ENCODE measurements at regions not wholly inside any gene's neighbourhood (a gene's known extent, or its start where the extent isn't known, plus 50 kb on each side); places are given as distances from the start of the nearest gene placed in this dataset.

DNA sequence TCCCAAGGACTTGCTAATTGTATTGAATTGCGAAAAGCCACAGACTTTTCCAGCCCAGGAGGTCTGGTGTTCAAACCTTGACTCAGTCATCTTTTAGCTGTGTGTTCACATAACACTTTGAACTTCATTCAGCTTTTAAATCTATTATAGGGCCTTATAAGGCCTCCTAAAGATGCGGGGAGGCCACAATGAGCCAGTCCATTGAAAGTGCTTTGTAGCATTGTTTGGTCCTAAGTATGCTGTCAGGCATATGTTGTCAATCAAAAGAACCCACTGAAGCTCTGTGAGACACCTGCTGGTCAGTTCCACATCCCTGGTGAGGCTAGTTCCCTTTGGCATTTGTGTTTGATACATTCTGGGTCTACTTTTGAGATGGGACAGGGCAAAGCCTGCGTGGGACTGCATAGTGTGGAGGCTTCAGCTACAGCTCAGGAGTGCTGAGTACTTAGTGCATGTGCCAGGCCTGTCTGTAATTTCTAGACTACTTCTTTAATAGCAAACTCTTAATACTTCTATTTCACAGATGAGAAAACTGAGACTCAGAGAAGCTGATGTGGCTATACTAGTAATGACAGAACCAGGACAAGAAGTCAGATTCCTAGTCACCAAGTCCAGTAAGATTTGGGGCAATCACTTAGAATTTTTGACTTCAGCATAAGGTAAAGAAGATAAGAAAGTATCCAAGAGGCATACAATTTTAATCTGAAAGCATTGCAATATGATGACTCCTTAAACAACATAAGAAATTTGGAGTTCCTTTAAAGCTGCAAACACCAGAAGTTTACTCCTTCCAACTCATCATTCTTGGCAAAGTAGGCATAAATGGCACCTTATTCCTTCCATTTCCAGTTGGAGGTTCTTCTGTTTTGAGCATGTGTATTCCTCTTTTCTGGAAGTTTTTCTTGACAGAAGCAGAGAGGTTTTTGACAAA is 213.0 kb downstream of the PDCD6IP start:
- DNase-seq (ENCODE audit: low read depth, low spot score), result no peak

DNA sequence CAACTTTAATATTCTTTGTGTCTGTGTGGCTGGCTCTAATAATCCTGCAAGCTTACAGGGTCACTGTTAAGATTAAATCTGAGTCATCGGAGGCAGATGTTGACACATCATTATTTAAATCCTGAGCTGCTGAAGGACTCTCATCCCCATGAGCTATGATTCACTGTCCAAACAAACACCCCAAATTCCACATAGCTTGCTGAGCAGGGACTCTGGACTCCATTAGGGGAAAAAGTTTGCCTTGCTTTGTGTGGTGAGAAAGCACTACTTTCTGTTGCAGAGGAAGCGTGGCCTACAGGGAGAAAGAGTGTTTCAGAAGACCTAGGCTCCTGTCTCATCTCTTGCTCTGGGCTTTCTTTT is 213.7 kb downstream of the PDCD6IP start:
- no peak for DNase-seq (ENCODE audit: low read depth, low spot score)

DNA sequence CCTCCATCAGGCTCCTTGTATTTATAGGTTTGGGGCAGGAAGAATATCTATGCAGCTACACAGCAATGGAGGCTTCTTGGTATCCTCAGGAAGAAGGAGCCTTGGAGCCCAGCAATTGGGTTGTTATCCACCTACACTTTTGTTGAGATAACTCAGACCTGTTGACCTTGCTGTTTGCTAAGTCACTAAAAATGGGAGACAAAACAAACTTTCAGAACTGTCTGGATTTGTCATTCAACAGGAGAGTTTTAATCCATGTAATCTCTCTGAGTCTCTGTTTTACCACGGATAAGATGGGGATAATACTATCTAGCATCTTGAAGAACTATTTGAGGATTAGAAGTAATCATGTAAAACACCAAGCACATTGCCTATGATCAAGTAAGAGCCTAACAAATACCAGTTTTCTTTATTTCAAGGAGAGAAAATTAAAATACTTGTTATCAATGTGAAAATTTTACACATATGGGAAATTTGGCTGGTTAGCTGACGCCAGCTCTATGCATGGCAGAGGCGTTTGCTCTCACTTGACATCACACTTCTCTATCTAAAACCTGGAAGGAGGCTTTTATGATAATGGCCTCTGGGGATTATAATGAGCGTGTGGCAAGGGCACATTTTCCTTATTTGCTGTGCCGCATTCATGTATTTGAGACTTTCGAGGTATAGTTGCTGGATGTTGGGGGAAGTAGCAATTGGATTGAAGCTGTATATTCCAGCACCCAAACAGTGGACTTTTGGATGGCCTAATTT is 215.6 kb downstream of the PDCD6IP start:
- DNase-seq (ENCODE audit: low read depth, low spot score), result no peak

DNA sequence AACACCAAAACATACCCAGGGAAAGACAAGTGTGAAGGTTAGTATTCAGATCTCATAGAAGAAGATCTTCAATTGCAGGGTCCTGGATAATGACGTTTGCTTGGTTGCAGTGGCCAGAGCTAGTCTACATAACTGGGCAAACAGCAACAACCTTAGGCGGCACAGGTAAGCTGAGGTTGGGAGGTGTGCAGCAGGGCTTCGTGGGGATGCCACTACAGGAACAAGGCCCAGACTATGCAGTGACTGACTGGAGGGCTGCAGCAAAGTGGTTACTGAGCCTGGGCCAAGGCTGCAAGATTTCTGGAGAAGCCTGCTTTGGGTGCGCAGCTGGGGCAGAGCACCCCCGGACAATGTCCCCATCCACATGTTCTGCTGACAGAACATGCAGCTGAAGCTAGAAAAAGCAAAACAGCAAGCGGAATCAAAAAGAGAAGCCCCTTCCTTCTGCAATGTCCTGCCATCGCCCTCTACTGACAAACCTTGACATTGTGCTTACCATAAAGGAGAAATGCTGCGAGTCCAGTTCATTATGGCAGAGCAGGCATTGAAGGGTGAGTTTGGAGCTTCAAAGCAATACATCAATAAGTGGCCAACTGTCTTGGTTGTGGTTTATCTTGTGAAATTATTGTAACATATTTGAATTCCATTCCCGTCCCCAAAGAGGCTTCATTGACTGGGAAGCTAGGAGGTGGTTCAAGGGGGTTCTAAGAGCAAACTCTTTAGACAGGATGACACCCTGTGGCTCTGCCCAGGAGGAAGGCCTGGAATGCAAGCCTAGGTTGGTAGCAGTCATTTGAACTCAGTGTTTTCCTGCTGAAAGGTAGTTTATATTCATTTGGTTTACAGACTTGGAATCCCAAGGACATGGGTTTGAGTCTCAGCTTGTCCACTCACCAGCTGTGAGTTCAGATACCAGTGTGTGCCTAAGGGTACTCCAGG is 217.0 kb downstream of the PDCD6IP start:
- no peak for DNase-seq (ENCODE audit: low read depth, low spot score)

DNA sequence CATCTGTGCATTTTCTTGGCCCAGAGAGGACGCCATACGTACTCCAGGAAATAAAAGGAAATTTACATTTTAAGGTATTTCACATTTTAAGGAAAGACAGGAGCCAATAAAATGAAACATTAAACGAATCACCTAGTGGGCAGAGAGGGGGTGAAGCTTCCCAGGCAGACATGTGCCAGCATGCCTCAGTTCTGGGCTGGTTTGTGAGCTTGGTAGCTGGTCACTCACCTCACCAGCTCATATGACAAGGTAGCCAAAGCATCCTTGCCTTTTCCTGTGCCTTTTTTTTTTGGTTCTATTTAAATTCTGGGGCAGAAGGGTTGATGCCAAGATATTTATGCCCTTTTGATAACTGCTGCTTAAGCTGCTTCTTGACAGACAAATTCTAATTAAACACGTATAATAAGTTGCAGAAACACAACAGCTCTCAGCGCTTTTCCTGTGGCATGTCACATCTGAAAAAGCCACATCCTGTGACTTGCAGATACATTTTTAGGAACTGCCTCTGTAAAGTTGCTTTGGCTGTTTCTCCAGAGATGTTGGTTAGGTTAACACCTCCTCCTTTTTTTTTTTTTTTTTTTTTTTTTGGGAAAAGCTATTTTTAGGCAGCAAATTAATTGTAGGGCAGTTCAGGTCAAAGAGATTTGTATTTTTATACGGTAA is 218.6 kb downstream of the PDCD6IP start:
- DNase-seq (ENCODE audit: low read depth, low spot score), result no peak

DNA sequence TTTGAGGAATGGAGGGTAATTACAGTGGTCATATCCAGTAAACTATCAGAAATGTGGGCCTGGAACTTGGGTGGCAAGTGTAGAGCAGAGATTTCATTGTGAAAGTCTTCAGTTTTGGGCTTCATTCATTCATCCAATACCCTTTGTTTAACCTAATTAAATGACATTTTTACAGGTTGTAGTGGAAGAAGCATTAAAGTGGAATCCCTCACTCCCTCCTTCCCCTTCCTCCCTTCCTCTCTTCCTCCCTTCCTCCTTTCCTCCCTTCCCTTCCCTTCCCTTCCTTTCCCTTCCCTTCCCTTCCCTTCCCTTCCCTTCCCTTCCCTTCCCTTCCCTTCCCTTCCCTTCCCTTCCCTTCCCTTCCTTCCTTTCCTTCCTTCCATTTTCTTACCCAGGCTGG is 219.3 kb downstream of the PDCD6IP start:
- DNase-seq (ENCODE audit: low read depth, low spot score), result no peak

DNA sequence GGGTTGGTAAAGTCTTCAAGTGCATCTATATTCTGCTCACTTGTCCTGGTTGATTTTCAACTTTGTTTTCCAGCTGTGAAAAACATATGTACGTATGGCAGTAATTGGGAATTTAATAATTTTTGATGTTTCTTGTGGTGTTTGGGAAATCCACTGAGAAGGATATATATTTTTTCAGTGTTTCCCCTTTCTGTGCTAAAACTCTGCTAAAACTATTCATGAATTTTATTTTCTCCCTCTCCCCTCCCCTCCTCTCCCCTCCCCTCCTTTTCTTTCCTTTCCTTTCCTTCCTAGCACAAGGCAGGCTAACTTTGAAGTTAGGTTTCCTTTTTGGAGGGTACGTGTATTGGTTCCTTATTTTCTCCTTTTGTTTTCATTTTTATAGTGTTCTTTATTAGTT is 220.7 kb downstream of the PDCD6IP start:
- DNase-seq (ENCODE audit: low read depth, low spot score), result no peak

DNA sequence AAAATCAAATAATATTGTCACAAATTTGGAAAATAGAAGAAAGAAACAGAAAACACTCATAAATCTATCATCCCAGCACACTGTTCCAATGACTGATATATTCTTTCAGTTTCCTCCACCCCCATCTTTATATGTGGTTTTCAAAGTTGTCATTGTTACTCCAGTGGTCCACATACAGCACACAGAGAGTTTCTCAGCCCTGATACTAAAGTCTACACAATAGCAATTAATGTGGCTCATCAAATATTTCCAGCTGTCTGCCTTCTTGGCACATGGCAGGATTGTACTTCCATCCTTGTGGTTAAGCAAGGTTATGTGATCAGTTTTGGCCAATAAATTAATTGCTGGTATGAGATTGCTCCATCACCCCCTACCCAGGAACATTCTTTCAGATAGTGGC is 221.7 kb downstream of the PDCD6IP start:
- no peak for DNase-seq (ENCODE audit: low read depth, low spot score)

DNA sequence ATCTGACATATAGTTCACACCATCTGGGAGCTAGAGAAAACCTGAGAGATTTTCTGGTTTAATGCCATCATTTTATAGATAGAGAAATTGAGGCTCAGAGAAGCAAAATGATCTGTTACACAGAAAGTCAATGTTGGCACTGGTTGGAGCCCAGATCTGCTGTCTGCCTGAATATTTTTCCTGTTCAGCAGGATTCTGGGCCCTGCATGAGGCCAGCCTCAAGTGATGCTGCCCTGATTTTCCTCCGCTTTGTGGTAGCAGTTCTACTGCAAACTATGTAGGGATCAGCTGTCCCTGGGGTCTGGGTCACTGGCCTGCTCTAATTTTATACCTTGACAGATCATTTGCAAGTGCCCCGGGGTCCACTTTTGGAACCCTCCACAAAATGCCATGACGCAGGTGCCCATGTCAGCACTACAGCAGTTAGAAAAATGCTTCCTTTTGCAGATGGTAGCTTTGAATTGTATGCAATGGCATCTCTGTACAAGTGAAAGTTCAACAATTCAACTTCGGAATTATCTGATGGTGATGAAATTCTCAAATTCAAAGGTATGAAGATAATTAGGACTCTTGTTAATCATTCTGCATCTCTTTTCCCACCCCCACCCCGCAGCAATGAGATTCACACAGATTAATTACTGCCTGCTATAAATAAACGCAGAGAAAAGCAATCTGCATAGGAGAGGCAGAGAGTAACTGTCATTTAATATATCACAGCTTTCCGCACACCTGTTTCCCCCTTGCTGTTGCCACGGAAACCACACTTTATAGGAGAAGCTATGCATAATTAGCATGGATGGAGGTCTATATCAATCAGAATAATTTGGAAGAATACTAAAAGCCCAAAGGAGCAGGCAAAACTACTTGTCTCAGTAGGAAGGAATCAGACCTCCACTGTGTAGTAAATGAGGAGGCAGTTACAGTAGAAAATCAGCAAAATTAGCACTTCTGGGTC is 222.6 kb downstream of the PDCD6IP start:
- DNase-seq (ENCODE audit: low read depth, low spot score), result no peak

DNA sequence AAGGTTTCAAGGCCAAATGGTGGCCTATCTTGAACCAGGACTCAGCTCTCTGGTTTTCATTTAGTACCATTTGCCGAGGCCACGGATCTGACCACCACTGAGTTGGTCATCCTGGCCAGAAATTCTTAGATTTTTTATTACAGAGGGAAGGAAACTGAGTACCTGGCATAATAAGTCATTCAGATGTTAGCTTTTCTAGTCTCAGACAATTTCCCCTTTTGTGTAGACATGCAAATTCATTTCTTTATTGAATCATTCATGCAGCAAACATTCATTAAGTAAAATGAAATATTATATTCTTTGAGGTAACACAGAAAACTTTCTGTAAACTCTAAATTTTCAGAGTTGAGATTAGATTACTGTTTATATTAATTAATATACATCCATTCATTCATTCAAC is 223.7 kb downstream of the PDCD6IP start:
- no peak for DNase-seq (ENCODE audit: low read depth, low spot score)

DNA sequence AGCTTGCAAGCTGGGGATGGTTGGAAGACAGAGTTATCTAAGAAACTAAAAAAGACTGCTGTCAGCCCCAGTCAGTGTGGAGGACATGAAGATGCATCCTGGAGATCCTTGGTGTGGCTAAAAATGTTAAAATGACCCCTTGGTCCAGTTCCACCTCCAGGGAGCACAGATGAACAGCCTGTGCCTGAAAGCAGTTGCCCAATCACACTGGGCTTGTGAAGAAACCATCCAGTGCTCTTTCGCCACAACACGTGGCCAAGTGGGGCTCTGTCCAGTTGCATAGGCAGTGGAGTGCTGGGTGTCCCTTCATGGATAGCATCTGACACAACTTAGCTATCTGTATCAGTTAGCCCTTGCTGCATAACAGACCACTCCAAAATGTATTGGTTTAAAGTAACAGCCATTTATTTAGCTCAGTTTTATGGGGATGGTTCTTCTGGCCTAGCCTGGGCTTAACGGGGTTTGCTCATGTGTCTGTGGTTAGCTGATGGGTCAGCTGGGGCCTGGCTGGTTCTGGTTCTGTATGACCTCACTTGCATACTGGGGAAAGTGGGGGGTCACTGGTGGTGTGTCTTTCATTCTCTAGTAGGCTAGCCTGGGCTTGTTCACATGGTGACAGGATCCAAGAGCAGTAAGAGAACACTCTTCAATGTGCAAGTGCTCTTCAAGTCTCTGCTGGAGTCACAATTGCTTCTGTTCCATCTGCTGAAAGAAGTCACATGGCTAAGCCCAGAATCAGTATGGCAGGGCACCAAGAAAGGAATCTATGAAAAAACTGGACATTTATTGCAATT is 226.2 kb downstream of the PDCD6IP start:
- DNase-seq (ENCODE audit: low read depth, low spot score), result no peak

DNA sequence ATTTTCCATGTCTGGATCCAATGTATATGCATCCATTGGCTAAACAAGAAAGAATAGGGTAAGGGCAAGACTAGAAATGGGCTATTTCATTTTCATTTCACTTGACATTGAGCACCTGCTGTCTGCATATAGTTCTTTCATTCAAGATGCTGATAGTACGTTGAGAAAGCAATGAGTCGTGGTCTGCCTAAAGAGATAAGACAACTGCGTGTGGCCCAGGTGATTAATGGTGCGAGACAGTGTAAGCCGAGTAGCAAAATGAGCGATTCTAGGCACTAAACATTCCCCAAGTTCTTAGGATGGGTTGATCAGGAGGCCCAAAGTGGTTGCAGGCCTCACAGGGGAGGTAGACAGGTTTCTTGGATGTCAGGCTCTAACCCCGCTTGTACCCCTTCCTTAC is 235.4 kb downstream of the PDCD6IP start:
- no peak for DNase-seq (ENCODE audit: low read depth, low spot score)

DNA sequence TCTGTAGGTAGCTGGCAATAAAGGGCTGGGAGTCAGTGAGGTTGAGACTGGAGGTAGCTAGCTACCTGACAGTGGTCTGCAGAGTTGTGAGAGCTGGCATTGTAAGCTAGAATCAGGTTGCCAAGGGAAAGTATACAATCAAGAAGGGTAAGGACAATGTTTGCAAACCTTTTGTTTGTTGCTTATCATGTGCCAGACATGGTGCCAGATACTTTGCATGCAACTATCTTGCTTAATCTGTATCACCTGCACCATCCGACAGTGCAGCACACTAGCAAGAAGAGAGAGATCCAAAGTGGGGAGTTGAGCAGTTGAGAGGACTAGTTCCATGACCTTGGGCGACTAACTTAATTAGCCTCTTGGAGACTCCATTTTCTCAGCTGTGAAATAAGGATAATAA is 236.4 kb downstream of the PDCD6IP start:
- no peak for DNase-seq (ENCODE audit: low read depth, low spot score)

DNA sequence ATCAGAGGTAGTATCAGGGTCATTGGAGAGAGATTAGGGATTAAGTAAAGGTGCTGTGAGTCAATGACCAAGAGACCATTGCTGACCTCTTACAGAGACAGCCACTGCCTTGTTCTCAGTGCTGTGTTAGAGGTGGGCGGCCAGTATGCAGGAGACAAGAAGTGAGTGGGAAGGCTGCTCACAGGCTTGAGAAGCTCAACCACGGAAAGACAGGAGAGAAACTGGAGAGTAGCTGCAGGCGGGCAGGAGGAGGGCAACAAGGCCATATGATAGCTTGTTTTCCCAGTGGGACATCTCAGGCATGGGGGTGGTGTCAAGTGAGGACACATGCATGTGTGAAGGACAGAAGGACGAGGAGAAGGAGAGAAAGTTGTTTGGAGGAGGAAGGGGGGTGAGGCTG is 237.3 kb downstream of the PDCD6IP start:
- no peak for DNase-seq (ENCODE audit: low read depth, low spot score)

DNA sequence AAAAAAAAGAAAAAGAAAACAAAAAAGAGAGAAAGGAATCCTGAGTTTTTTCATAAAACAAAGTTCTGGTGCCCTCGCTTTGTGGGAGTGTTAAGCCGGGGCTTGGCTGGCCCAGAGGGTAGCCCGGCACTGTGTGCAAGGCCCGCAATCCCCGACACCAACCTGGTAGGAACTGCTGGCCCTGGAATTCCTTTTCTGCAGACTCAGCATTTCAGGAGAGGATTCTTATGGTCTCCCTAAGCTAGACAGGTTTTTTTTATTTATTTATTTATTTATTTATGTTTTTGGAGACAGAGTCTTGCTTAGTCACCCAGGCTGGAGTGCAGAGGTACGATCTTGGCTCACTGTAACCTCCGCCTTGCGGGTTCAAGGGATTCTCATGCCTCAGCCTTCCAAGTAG is 238.8 kb downstream of the PDCD6IP start:
- no peak for DNase-seq (ENCODE audit: low read depth, low spot score)

DNA sequence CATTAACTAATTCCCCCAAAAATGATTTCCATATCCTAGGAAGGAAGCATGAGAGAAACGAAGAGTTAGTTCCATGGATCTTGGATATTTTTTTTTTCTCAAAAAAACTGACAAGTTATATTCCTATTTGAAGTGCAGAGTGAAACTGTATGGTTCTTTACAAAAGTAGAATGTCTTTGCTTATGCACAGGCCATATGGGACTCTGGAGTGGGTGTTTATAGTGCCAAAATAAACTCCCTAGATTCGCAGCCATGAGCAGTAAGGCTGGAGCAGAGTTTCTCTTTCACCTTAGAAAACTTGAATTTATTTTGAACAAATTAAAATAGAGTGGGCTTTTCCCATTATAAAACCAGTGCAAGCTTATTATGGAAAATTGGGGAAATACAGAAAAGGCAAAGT is 239.7 kb downstream of the PDCD6IP start:
- no peak for DNase-seq (ENCODE audit: low read depth, low spot score)

DNA sequence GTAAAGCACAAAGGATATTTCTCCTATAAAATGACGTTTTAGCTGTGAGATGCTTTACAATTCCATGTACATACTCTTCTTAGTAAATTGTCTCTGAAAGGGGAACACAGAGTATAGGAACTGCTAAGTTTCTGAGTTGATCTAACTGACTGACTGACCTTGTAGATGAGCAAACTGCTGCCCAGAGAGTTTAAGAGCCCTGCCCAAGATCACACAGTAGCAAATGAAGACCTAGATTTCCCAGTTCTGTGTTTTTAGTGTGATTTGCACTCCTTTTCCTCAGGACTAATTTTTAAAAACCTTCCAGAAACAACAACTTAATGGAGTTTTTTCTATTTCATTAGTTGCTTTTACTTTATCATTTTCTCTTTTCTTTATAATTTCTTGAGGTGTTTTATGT is 247.7 kb downstream of the PDCD6IP start:
- no peak for DNase-seq (ENCODE audit: low read depth, low spot score)

DNA sequence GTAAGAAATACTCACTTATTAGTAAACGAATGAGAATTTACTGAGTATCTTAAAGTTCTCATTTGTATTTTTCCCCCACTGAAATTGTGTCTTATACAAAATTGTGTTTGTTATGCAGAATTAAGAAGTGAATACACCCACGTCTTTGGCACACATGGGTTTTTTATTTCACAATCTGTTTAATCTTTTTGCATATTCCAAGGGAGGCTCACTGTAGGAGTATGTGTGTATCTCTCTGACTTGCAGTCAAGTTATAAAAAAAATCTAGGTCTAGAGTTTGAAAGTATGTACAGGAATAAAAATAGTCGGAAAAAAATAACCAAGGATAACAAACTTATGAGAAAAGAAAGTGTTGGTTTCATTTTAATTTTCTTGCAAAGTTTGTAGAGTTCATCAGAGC is 255.2 kb downstream of the PDCD6IP start:
- no peak for DNase-seq (ENCODE audit: low read depth, low spot score)

DNA sequence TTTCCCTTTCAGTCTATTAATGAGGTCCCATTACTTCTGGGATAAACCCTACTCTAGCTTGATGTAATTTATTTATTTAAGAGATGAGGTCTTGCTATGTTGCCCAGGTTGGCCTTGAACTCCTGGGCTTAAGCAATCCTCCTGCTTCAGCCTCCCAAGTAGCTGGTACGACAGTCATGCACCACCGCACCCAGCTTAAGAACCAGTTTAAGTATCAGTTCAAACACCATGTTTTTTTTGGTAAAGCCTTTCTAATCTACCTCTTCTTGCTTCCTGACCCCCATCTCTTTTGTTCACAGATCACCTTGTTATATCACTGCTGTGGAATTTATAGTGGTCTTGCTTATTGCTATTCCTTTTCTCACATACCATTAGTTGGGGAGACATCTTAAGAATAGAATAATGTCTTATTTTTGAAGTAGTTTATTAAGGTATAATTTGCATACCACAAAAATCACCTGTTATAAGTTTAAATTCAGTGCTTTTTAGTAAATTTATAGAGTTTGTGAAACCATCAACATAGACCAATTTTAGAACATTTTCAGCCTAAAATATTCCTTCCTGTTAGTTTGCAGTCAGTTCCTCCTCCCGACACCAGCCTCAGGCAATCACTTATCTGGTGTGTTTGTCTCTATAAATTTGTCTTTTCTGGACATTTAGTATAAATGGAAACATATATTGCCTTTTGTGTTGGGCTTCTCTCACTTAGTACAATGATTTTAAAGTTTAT is 257.9 kb downstream of the PDCD6IP start:
- DNase-seq (ENCODE audit: low read depth, low spot score), result no peak

Measured in iPS DF 19.7 (cell line).